SK-N-SH (cell line): ENCODE measurements at regions not wholly inside any gene's neighbourhood (a gene's known extent, or its start where the extent isn't known, plus 50 kb on each side); places are given as distances from the start of the nearest gene placed in this dataset.

Experiments used
- CHD2 ChIP-seq: fragments of 150-350 bp; IDR thresholded peaks from 2 replicates; pipeline ENCODE4 v1.6.1; 2018; ENCODE audit warnings: low read length; ENCODE audit not compliant: partially characterized antibody
- CTCF ChIP-seq: fragments of 200-600 bp; sonication (generic); IDR thresholded peaks from 2 replicates; pipeline ENCODE4 v1.6.1; 2017; ENCODE audit warnings: antibody characterized with exemption, mild to moderate bottlenecking, moderate library complexity
- EP300 ChIP-seq, 2 experiments: IDR thresholded peaks; 2 replicates each; pipeline versions ENCODE4 v1.4.0 to v1.6.1; 2012; ENCODE audit warnings: borderline replicate concordance in 1 of 2, low read depth in 1 of 2, low read length in 1 of 2
- FOSL2 ChIP-seq: IDR thresholded peaks from 2 replicates; pipeline ENCODE4 v1.4.0; 2012; ENCODE audit warnings: low read depth, mild to moderate bottlenecking, moderate library complexity, borderline replicate concordance
- GATA2 ChIP-seq: sonication (generic); formaldehyde crosslinking; IDR thresholded peaks from 2 replicates; pipeline ENCODE4 v1.5.0; 2020; ENCODE audit warnings: mild to moderate bottlenecking, missing genetic modification reagents
- NFIC ChIP-seq: IDR thresholded peaks from 2 replicates; pipeline ENCODE4 v1.4.0; 2012; ENCODE audit warnings: borderline replicate concordance
- NRF1 ChIP-seq: IDR thresholded peaks from 2 replicates; pipeline ENCODE4 v1.6.1; 2012; ENCODE audit warnings: low read depth, mild to moderate bottlenecking, low read length
- POLR2AphosphoS5 ChIP-seq: IDR thresholded peaks from 2 replicates; pipeline ENCODE4 v1.6.1; 2012; ENCODE audit warnings: low read depth, low read length
- REST ChIP-seq: IDR thresholded peaks from 2 replicates; pipeline ENCODE4 v1.6.1; 2012; ENCODE audit warnings: mild to moderate bottlenecking, low read depth, low read length, moderate library complexity
- RFX5 ChIP-seq: IDR thresholded peaks from 2 replicates; pipeline ENCODE4 v1.6.1; 2012; ENCODE audit warnings: mild to moderate bottlenecking, improper control_type of control experiment, low read length
- TEAD4 ChIP-seq: IDR thresholded peaks from 2 replicates; pipeline ENCODE4 v1.4.0; 2012; ENCODE audit warnings: mild to moderate bottlenecking, borderline replicate concordance; ENCODE audit not compliant: insufficient read depth
- TF ChIP-seq, protein P1 (sequence below): IDR thresholded peaks from 2 replicates; pipeline ENCODE4 v1.4.0; 2012; ENCODE audit warnings: low read depth

DNA sequence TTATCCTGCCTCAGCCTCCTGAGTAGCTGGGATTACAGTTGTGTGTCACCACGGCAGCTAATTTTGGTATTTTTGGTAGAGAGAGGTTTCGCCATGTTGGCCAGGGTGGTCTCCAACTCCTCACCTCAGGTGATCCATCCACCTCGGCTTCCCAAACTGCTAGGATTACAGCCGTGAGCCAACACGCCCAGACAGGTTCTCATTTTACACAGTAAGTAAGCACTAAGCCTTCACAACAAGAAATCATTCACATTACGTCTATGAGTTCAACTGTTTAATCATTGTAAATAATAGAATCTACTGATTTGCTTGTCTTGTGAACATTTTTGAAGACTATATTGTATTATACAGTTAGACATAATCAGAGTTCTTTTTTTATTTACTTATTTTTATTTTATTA, 131.5 kb upstream of the LRATD1 start:
- TF ChIP-seq EP300 (IDR thresholded peaks at IDR 0.05; ENCODE audit: borderline replicate concordance in 1 of 2, low read depth in 1 of 2, low read length in 1 of 2) = no peak
- TF ChIP-seq, protein P1, sequence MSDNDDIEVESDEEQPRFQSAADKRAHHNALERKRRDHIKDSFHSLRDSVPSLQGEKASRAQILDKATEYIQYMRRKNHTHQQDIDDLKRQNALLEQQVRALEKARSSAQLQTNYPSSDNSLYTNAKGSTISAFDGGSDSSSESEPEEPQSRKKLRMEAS = no peak
- no peak for TF ChIP-seq POLR2AphosphoS5
- TF ChIP-seq RFX5 = no peak
- no peak for TF ChIP-seq CTCF
- no peak for TF ChIP-seq TEAD4
- no peak for TF ChIP-seq NFIC
- TF ChIP-seq CHD2 = no peak
- TF ChIP-seq GATA2 (CRISPR knock-in tag) = no peak
- TF ChIP-seq FOSL2 = no peak
- TF ChIP-seq REST = no peak
- TF ChIP-seq NRF1 = no peak
